Kasumi-1 (cell line): ENCODE measurements at regions not wholly inside any gene's neighbourhood (a gene's known extent, or its start where the extent isn't known, plus 50 kb on each side); places are given as distances from the start of the nearest gene placed in this dataset.

Experiments
- DNase-seq, 2 experiments: peaks; one replicate each; lab custom pipeline; 2025; lab: John Stamatoyannopoulos, UW

- no peak for DNase-seq
Measured at GRCh38 chr15:47639042-47639441, 78.3 kb upstream of the SEMA6D start.

GRCh38 chr15:47640079-47640478, 77.2 kb upstream of the SEMA6D start:
- no peak for DNase-seq

- no peak for DNase-seq
Measured at GRCh38 chr15:47640901-47641300, 76.4 kb upstream of the SEMA6D start.

GRCh38 chr15:47644722-47645121, 72.6 kb upstream of the SEMA6D start:
- no peak for DNase-seq

GRCh38 chr15:47650564-47650963, 66.7 kb upstream of the SEMA6D start:
- no peak for DNase-seq

DNA sequence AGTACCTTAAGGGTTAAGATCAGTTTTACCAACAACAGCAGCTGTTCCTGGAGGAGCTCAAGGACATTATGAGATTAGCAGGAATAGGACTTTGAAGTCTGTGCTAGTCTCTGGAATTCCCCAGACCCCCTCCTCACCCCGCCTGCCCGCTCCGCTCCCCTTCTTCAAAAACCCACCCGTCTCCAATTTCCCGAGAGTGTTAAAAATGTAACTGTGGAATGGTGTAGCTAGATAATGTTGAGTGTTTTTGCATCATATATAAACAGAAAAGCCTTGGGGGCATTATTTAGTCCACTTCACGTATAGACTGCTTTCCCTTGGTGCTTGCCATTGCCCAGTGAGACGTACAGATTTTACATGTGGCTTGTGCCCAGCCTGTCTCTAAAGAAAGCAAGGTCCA, 65.0 kb upstream of the SEMA6D start:
- no peak for DNase-seq

DNA sequence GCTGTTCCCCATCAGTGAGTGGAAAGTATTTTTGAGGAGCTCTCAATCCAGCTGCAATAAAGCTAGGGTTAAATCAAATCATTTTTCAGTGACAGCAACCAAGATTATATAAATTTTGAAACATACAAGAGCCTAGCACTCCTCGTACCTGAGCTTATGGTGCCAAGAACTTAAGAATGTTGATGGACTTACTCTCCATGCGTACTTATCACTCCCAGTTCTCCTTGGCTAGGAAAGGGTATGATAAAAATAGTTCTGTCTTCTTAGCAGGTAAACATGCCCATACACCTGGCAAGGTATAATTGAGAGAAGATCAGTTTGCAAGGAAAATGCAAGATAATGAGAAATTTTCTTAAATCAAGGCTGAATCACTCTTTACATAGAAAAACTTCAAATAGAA, 64.5 kb upstream of the SEMA6D start:
- DNase-seq = no peak

DNA sequence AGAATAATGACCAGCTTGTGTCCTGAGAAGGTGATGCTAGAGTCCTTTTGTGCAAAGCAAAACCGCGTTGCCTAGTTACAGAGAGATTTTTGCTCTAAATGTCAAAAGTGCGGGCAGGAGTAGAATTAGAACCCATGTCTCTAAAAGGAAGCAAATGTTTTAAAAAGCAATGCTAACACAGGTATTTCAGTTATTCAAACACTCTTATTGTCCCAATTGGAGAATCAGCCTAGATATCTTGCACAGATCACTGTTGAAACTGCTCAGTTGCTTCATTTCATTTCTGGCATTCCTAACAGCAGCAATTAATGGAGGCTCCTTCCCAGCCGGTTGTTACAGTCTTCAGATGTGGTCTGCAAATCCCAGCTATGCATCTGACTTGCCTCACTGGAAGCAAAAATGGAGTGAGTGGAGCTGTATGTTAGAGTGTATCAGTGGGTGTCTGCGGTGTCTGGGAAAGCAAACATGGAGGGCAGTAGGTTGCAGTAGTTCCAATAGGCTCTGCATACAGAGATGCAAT, 55.6 kb upstream of the SEMA6D start:
- no peak for DNase-seq

GRCh38 chr15:47663101-47663500, 54.2 kb upstream of the SEMA6D start:
- no peak for DNase-seq
